Loucy (cell line): ENCODE measurements at regions not wholly inside any gene's neighbourhood (a gene's known extent, or its start where the extent isn't known, plus 50 kb on each side); places are given as distances from the start of the nearest gene placed in this dataset.

Experiments
- H2AFZ ChIP-seq: fragments of 200-600 bp; sonication (generic); 2 replicates; pipeline ENCODE4 v1.6.0; 2016; ENCODE audit warnings: antibody characterized with exemption, mild to moderate bottlenecking, low read length, moderate library complexity
- H3F3A ChIP-seq: fragments of 200-600 bp; 2 replicates; pipeline ENCODE4 v1.6.0; 2016; ENCODE audit warnings: antibody characterized with exemption, low read depth, mild to moderate bottlenecking
- H3K27me3 ChIP-seq: fragments of 200-600 bp; sonication (generic); 2 replicates; pipeline ENCODE4 v1.6.1; 2014; ENCODE audit warnings: low read length, mild to moderate bottlenecking; ENCODE audit not compliant: insufficient read depth, poor library complexity, severe bottlenecking
- H3K36me3 ChIP-seq: fragments of 200-600 bp; sonication (generic); 2 replicates; pipeline ENCODE4 v1.6.1; 2016; ENCODE audit warnings: low read length; ENCODE audit not compliant: insufficient read depth
- H3K4me1 ChIP-seq: fragments of 200-600 bp; sonication (generic); 2 replicates; pipeline ENCODE4 v1.5.1; 2014; ENCODE audit warnings: low read length, mild to moderate bottlenecking; ENCODE audit not compliant: insufficient read depth, poor library complexity, severe bottlenecking
- H3K4me2 ChIP-seq: fragments of 200-600 bp; sonication (generic); 2 replicates; pipeline ENCODE4 v1.6.0; 2014; ENCODE audit warnings: antibody characterized with exemption, low read length, low read depth, mild to moderate bottlenecking; ENCODE audit not compliant: poor library complexity, severe bottlenecking
- H3K4me3 ChIP-seq: fragments of 200-600 bp; sonication (generic); 2 replicates; pipeline ENCODE4 v1.5.1; 2014; ENCODE audit warnings: low read length, mild to moderate bottlenecking, mixed read lengths; ENCODE audit not compliant: poor library complexity, severe bottlenecking
- H3K79me2 ChIP-seq: fragments of 200-600 bp; sonication (generic); 2 replicates; pipeline ENCODE4 v1.6.1; 2014; ENCODE audit warnings: low read length; ENCODE audit not compliant: insufficient read depth
- H3K9ac ChIP-seq: fragments of 200-600 bp; sonication (generic); 2 replicates; pipeline ENCODE4 v1.6.0; 2014; ENCODE audit warnings: mild to moderate bottlenecking, low read depth, low read length, moderate library complexity; ENCODE audit not compliant: poor library complexity, severe bottlenecking
- H3K9me2 ChIP-seq: fragments of 200-600 bp; sonication (generic); replicated peaks from 2 replicates; pipeline ENCODE4 v1.6.1; 2016; ENCODE audit warnings: low read depth, low read length, mixed read lengths
- H3K9me3 ChIP-seq: fragments of 200-600 bp; sonication (generic); 2 replicates; pipeline ENCODE4 v1.6.1; 2014; ENCODE audit warnings: mild to moderate bottlenecking, antibody characterized with exemption, low read length, low read depth; ENCODE audit not compliant: insufficient read depth
- H4K20me1 ChIP-seq: fragments of 200-600 bp; sonication (generic); 2 replicates; pipeline ENCODE4 v1.6.0; 2014; ENCODE audit warnings: antibody characterized with exemption, low read length, mild to moderate bottlenecking; ENCODE audit not compliant: insufficient read depth, poor library complexity, severe bottlenecking
- EZH2phosphoT487 ChIP-seq: fragments of 200-600 bp; IDR thresholded peaks from 2 replicates; pipeline ENCODE4 v1.6.1; 2018; ENCODE audit warnings: antibody characterized with exemption, mild to moderate bottlenecking, moderate library complexity, borderline replicate concordance
- TF ChIP-seq, protein P1 (sequence below): fragments of 200-600 bp; sonication (generic); conservative IDR thresholded peaks from 2 replicates; pipeline ENCODE4 v1.5.1; 2014; ENCODE audit warnings: mild to moderate bottlenecking, antibody characterized with exemption, low read length

DNA sequence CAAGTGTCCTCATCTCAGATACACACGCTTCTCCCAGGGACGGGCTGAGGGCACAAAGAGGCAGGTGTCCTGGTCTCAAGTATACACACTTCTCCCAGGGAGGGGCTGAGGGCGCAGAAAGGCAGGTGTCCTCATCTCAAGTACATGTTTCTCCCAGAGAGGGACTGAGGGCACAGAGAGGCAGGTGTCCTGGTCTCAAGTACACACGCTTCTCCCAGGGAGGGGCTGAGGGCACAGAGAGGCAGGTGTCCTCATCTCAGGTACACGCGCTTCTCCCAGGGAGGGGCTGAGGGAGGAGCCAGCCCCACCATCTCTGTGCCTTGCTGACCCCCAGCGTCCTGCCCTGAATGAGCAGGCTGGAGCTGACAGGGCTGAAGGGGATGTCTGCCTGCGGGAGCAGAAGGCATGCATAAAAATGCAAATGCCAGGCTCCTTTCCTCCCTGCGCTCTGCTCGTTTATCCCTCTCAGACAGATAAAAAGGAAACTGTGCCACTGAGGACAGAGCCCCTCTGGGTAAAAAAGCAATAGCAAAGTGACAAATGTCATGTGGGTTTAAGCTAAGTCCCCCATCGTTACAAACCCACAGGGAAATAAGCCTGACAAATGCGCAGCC, 96.1 kb upstream of the UQCRFS1 start:
- H3K9me3 ChIP-seq = peaks cover 5% of the 10 kb centered on the region; the same call in 1 of the 2 replicates
- no peak overlapping the region for H3K9ac ChIP-seq
- TF ChIP-seq, protein P1, sequence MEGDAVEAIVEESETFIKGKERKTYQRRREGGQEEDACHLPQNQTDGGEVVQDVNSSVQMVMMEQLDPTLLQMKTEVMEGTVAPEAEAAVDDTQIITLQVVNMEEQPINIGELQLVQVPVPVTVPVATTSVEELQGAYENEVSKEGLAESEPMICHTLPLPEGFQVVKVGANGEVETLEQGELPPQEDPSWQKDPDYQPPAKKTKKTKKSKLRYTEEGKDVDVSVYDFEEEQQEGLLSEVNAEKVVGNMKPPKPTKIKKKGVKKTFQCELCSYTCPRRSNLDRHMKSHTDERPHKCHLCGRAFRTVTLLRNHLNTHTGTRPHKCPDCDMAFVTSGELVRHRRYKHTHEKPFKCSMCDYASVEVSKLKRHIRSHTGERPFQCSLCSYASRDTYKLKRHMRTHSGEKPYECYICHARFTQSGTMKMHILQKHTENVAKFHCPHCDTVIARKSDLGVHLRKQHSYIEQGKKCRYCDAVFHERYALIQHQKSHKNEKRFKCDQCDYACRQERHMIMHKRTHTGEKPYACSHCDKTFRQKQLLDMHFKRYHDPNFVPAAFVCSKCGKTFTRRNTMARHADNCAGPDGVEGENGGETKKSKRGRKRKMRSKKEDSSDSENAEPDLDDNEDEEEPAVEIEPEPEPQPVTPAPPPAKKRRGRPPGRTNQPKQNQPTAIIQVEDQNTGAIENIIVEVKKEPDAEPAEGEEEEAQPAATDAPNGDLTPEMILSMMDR = no peak
- TF ChIP-seq EZH2phosphoT487 = no peak
- H3K4me2 ChIP-seq = no peak overlapping the region
- no peaks in the 10 kb centered on the region for H4K20me1 ChIP-seq
- H2AFZ ChIP-seq = no peak overlapping the region
- no peaks in the 10 kb centered on the region for H3K36me3 ChIP-seq
- H3K9me2 ChIP-seq = no peaks in the 10 kb centered on the region
- H3K4me1 ChIP-seq = no peaks in the 10 kb centered on the region
- no peaks in the 10 kb centered on the region for H3F3A ChIP-seq
- no peaks in the 10 kb centered on the region for H3K79me2 ChIP-seq
- no peak overlapping the region for H3K4me3 ChIP-seq
- no peaks in the 10 kb centered on the region for H3K27me3 ChIP-seq

GRCh38 chr19:29309637-29310036, 96.7 kb upstream of the UQCRFS1 start:
- Histone ChIP-seq H3K79me2 (no peaks in the 10 kb centered on the region), H3K4me2 (no peak overlapping the region)

GRCh38 chr19:29311191-29311790, 98.3 kb upstream of the UQCRFS1 start:
- H3K36me3 ChIP-seq = no peaks in the 10 kb centered on the region
- no peaks in the 10 kb centered on the region for H3F3A ChIP-seq
- no peaks in the 10 kb centered on the region for H3K27me3 ChIP-seq
- H3K9me2 ChIP-seq = no peaks in the 10 kb centered on the region
- H2AFZ ChIP-seq = no peak overlapping the region
- H3K4me3 ChIP-seq = no peak overlapping the region
- H4K20me1 ChIP-seq = no peaks in the 10 kb centered on the region
- H3K9ac ChIP-seq = no peak overlapping the region
- no peaks in the 10 kb centered on the region for H3K4me1 ChIP-seq
- TF ChIP-seq, protein P1 = no peak
- no peak for TF ChIP-seq EZH2phosphoT487
- peaks cover 15% of the 10 kb centered on the region; the same call in 1 of the 2 replicates for H3K9me3 ChIP-seq
- H3K4me2 ChIP-seq = no peak overlapping the region
- H3K79me2 ChIP-seq = no peaks in the 10 kb centered on the region

More at GRCh38 chr19:29309637-29310036, 96.7 kb upstream of the UQCRFS1 start:
- H3F3A ChIP-seq = no peaks in the 10 kb centered on the region
- H3K4me3 ChIP-seq = no peak overlapping the region
- no peaks in the 10 kb centered on the region for H3K36me3 ChIP-seq
- TF ChIP-seq, protein P1 = no peak
- TF ChIP-seq EZH2phosphoT487 = no peak
- H3K9me2 ChIP-seq = no peaks in the 10 kb centered on the region
- no peaks in the 10 kb centered on the region for H3K4me1 ChIP-seq
- H3K9ac ChIP-seq = no peak overlapping the region
- no peaks in the 10 kb centered on the region for H3K27me3 ChIP-seq
- peaks cover 4% of the 10 kb centered on the region; the same call in 1 of the 2 replicates for H3K9me3 ChIP-seq
- no peak overlapping the region for H2AFZ ChIP-seq
- no peaks in the 10 kb centered on the region for H4K20me1 ChIP-seq
